GM21390 (cell line): ENCODE measurements at regions not wholly inside any gene's neighbourhood (a gene's known extent, or its start where the extent isn't known, plus 50 kb on each side); places are given as distances from the start of the nearest gene placed in this dataset.

Experiments used
- ATAC-seq: cut with Tn5 transposase; IDR thresholded peaks from one replicate; pipeline ENCODE4 v1.9.1; 2021; ENCODE audit not compliant: unreplicated experiment

GRCh38 chr10:25661632-25662031 is 272.4 kb upstream of the MYO3A start:
- ATAC-seq: no peak

- ATAC-seq: no peak
These were observed 267.8 kb upstream of the MYO3A start for GRCh38 chr10:25666276-25666675.

GRCh38 chr10:25675204-25675603 is 258.8 kb upstream of the MYO3A start:
- ATAC-seq: no peak

GRCh38 chr10:25675615-25676014 is 258.4 kb upstream of the MYO3A start:
- ATAC-seq: no peak

- no peak for ATAC-seq
These were observed 255.8 kb upstream of the MYO3A start for GRCh38 chr10:25678220-25678619.

GRCh38 chr10:25678666-25679065 is 255.4 kb upstream of the MYO3A start:
- no peak for ATAC-seq

GRCh38 chr10:25682203-25682851 is 251.7 kb upstream of the MYO3A start:
- ATAC-seq: no peak

- ATAC-seq: no peak
These were observed 250.7 kb upstream of the MYO3A start for GRCh38 chr10:25683344-25683743.

GRCh38 chr10:25687521-25687920 is 246.5 kb upstream of the MYO3A start:
- no peak for ATAC-seq

GRCh38 chr10:25689346-25690100 is 244.5 kb upstream of the MYO3A start:
- ATAC-seq: no peak

- no peak for ATAC-seq
These were observed 241.3 kb upstream of the MYO3A start for GRCh38 chr10:25692761-25693160.

GRCh38 chr10:25694206-25694933 is 239.7 kb upstream of the MYO3A start:
- ATAC-seq: no peak

- no peak for ATAC-seq
These were observed 239.1 kb upstream of the MYO3A start for GRCh38 chr10:25694971-25695370.

- ATAC-seq: no peak
These were observed 238.4 kb upstream of the MYO3A start for GRCh38 chr10:25695586-25695985.

GRCh38 chr10:25696013-25696708 is 237.9 kb upstream of the MYO3A start:
- no peak for ATAC-seq

GRCh38 chr10:25697412-25697811 is 236.6 kb upstream of the MYO3A start:
- no peak for ATAC-seq

- no peak for ATAC-seq
These were observed 235.4 kb upstream of the MYO3A start for GRCh38 chr10:25698638-25699037.

- no peak for ATAC-seq
These were observed 234.4 kb upstream of the MYO3A start for GRCh38 chr10:25699631-25700030.

GRCh38 chr10:25701652-25702051 is 232.4 kb upstream of the MYO3A start:
- no peak for ATAC-seq

- ATAC-seq: no peak
These were observed 229.4 kb upstream of the MYO3A start for GRCh38 chr10:25704622-25705021.

- no peak for ATAC-seq
These were observed 226.5 kb upstream of the MYO3A start for GRCh38 chr10:25707572-25707971.
